Gastrocnemius medialis (tissue), 4 donors: ENCODE measurements at regions not wholly inside any gene's neighbourhood (a gene's known extent, or its start where the extent isn't known, plus 50 kb on each side); places are given as distances from the start of the nearest gene placed in this dataset.

Experiments
- CTCF ChIP-seq, 5 experiments: fragments of 450-650 bp in 3 of 5; fragments of 200-600 bp in 2 of 5; sonication (generic) in 2 of 5; IDR thresholded peaks in 4 of 5; conservative IDR thresholded peaks in 1 of 5; 1 replicate in 4 of 5; 2 replicates in 1 of 5; pipeline ENCODE4 v1.5.1; 2016 to 2019; ENCODE audit warnings: antibody characterized with exemption in 5 of 5, mild to moderate bottlenecking in 3 of 5, moderate library complexity in 3 of 5
- POLR2A ChIP-seq, 2 donors: fragments of 450-650 bp; IDR thresholded peaks; one replicate each; pipeline ENCODE4 v1.6.1; 2017; ENCODE audit warnings: antibody characterized with exemption in 2 of 2, mild to moderate bottlenecking in 2 of 2, moderate library complexity in 2 of 2

GRCh38 chr5:67353500-67354450 lies 157.2 kb upstream of the CD180 start:
- no peak for TF ChIP-seq CTCF (IDR thresholded peaks at IDR 0.05 in 4 of 5, conservative IDR thresholded peaks at IDR 0.05 in 1 of 5)
- no peak for TF ChIP-seq POLR2A (IDR thresholded peaks at IDR 0.05)
